ENCODE measurements at regions not wholly inside any gene's neighbourhood (a gene's known extent, or its start where the extent isn't known, plus 50 kb on each side); places are given as distances from the start of the nearest gene placed in this dataset.

DNA sequence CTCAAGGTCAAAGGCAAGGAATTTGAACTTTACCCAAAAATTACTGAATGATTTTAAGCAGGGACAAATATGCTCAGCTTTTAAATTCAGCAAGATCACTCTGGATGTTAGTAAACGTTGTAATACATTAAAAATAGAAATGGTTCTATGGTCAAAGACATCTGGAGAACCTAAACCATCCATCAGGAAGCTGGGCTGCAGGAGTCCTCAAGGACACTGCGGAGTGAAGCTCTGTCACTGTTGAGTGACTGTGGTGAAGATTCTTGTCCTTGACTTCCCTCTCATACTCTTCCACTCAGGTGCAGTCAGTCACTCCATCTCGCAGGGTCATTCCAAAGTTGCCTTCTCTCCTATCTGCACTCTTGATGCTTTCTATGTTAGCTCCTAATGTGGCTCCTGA, 450.7 kb downstream of the FOXO1 start:
- no peak for DNase-seq (ENCODE audit: low read depth in 2 of 2)

DNA sequence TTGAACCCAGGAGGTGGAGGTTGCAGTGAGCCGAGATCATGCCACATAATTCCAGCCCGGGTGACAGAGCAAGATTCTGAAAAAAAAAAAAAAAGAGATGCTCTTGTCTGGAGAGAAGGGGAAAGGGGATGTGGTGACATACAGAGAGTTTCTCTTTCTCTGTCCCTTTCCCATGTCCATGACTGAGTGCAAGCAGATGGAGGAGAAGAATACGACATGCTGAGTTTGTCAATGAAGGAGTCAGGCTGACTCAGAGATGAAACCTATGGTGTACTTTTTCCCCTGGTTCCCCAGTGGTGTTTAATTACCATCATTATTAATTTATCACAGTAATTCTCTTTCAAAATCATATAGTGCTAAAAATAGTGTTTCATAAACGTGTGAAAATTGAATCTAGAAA, 448.8 kb downstream of the FOXO1 start:
- no peak for DNase-seq (ENCODE audit: low read depth in 2 of 2)

DNA sequence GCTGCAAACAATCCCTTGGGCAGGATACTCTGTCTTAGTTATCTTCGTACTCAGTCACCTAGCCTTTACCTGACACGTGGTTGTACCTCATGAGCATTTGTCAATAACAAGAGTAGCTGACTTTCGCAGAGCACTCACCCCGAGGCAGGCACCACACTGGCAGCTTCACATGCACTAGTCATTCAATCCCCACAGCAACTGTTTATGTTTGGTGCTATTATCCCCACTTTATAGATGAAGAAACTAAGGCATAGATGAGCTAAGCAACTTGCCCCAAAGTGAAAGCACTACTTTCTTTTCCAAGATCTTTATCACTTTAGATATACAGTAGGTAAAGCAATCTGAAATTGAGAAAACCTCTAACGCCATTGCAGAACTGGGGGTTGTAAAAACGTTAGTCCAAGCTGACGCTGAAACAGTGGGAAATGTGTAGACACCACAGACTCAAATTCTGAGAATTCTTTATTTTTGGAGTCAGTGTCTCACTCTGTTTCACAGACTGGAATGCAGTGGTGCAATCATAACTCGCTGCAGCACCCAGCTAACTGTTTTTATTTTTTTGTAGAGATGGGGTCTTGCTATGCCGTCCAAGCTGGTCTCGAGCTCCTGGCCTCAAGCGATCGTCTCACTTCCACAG, 446.0 kb downstream of the FOXO1 start:
- DNase-seq (ENCODE audit: low read depth in 2 of 2) = peak in 1 of 2 donors; percentile 54

DNA sequence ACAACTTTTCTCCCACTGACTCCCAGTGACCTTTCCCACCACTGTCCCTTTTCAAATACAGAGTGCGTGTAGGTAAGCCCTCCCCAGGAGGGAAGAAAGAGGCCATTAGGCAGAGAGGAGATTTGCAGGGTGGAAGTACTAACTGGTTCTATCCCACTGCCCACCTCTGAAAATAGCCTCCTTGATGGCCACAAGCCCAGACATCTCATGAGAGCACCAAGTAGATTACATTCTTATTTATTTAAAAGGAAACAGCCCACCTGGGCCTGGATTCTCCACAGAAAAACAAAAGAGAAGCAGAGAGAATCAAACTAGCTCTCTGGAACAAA, 445.3 kb downstream of the FOXO1 start:
- no peak for DNase-seq (ENCODE audit: low read depth in 2 of 2)

DNA sequence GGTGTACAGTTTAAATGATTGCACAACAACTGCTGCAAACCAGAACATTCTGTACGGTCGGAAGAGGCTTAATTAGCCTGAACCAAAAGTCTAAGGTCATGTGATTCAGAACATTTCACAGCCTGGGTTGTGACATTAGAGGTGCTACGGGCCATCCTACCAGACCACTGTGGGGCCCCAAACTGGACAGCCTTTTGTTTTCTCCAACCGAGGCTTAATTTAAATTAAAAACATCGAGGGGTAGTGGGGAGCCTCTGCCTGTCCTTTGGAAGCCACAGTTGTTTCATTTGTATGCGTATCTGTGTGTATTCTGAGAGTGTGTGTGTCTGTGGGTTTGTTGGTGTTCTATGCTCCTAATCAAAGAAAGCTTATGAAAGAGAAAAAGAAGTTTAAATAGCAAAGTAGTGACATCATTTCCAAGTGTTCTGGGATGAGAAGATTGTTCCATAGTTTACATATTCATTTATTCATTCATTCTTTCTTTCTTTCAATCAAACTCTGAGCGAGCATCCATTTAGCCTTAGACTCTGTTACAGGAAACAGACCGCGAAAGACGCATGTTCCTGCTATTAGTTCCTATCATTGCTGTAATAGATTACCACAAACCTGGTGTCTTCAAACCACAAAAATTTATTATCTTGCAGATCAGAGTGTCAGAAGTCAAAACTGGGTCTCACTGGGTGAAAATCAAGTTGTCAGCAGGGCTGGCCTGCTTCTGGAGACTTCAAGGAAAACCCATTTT, 444.8 kb downstream of the FOXO1 start:
- no peak for DNase-seq (ENCODE audit: low read depth in 2 of 2)

DNA sequence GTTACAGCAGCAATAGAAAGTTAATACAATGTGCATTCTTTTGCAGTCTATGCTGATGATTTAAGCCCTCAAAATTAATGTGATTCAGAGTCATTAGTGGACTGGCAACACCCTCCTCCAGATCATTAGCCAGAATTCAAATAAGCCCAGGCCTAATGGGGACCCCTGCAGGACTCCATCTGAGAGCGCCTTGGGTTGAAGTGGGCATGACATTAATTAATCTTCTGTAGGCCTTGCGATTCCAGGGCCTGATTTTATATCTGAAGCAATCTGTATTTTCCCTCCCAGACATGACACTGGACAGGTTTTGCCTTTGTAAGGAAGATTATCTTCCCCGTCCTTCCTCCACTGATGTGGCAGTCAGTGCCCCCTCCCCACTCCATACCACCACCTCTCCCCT, 442.9 kb downstream of the FOXO1 start:
- no peak for DNase-seq (ENCODE audit: low read depth in 2 of 2)

DNA sequence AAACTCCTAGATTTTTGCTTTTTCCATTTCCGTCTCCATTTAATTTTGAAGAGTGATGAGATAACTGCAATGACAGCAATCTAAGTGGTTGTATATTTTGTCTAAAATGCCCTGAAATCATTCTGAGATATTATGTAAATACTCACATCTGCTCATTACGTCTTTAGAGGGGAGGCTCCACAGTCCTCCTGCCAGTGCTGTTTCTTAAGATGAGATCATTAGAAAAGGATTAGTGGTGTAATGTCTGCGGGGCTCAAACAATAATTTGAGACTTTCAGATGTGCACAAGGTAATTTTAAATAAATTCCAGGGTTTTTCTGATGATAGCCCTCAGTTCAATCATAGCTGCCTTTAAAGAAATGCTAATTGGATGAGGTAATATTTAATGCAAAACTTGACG, 437.9 kb downstream of the FOXO1 start:
- no peak for DNase-seq (ENCODE audit: low read depth in 2 of 2)

DNA sequence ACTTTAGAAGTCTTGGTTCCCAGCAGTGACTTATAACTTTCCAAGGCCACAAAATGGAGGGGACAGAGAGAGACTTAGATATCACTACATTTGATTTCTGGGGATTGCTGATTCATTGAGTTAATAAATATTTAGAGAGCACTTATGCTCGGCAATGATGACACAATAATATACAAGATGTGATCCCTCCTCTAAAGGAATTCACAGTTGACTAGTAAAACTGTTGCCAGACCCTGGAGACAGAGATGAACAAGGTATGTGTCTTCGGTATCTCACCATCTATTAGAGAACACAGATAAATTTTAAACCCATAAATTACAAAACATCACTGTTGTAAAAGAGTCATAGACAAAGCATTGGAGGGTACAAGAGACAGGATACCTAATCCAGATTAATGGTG, 437.5 kb downstream of the FOXO1 start:
- no peak for DNase-seq (ENCODE audit: low read depth in 2 of 2)

DNA sequence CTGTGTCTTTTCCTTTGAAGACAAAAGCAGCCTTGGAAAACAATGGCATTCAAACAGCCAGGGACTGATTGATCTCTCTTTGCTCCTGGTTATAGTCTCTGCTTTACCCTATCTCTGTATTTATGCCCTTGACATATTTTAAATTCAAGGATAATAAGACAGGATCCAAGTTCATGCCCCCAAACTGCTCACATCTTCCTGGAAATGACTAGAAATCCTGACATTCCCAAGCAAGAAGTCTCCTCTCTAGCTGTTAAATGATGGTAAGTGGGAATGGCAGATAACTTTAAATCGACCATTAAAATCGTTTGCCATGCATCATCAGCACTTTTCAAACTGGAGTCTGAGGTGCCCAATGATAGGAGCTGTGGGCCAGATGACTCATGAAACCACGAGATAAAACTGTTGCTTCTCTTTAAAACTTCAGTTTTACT, 435.6 kb downstream of the FOXO1 start:
- DNase-seq (ENCODE audit: low read depth in 2 of 2) = no peak

DNA sequence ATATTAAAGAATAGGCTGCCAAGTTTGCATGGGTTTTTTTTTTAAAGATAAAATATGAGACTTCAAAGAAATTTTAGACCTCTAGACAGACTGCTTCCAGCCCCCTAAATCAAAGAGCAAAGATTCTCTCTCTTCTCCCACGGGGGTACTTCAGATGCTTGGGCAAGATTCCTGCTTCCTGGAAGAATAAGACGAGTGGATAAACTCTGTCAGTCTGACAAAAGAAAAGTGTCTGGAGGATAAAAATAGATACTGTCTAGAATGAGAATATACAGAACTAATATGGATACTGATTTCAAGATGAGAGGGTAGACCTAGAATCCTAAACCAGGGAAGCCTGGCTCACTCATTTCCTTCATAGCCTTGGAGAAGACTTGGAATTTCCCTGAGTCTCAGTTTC, 435.1 kb downstream of the FOXO1 start:
- DNase-seq (ENCODE audit: low read depth in 2 of 2) = no peak

DNA sequence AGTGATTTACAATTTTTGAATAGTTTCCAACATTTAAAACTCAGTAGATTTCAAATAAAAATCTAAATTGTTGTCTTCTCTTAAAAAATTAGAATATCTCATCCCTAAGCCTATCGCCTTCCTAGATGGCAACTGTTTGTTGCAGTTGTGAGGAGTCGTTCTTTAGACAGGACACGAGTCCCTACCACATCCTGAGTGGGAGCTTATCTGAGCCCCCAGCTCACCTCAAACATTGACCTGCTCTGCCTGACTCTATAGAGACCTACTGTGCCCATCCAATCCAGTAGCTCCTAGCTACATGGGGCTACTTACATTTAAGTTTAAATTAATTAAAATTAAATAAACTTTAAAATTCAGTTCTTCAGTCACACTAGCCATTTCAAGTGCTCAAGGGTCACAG, 434.7 kb downstream of the FOXO1 start:
- no peak for DNase-seq (ENCODE audit: low read depth in 2 of 2)

DNA sequence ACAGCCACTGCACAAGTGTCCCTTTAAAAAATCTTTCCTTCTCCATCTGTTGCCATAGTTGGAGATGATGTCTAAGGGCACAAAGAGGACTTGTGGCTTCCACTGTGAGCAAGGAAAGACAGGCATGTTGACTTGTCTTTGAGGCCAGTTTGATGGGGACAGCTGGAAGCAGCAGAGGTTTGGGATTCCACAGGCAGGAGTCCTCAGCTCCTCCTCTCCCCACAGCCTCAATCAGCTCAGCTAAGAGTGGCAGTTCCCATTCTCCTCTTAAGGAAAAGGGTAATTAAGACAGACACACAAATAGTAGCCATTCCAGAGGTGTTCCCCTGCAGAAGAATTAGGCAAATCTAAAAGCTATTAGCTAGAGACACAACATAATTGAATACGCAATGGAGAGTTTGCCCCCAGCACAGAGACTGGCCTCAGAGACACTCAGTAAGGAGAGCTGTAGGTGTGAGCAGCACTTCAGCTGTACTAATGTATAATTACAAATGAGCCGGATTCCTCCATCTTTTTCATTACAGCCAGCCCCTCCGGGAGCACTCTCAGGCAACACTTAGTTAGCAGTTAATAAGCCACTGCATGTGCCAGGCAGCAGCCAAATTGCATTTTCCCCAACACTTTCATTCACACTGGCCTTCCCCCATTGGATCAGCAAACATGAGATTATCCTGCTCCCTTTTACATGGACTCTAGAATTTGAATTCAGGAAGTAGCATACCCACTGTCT, 434.0 kb downstream of the FOXO1 start:
- DNase-seq (ENCODE audit: low read depth in 2 of 2) = no peak

DNA sequence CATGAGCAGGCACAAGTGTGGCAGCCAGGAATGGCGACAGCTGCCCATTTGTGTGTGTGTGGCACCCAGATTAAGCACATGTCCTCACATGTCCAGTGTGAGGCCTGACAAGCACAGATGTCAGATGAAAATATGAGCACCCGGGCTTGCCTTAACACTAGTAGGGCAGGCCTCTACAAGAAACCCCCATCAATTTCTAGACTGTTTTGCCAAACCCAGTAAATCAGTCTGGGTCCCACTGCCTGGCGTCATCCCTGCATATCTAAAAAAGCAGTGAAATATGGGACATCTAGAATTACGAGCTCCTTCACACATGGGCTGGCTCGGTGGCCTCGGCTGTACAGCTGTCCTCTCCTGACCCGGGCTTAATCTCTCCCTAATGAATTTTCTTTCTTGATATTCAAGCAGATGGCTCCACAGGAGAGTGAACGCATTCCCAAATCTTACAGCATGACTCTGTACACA, 432.7 kb downstream of the FOXO1 start:
- DNase-seq (ENCODE audit: low read depth in 2 of 2) = no peak

DNA sequence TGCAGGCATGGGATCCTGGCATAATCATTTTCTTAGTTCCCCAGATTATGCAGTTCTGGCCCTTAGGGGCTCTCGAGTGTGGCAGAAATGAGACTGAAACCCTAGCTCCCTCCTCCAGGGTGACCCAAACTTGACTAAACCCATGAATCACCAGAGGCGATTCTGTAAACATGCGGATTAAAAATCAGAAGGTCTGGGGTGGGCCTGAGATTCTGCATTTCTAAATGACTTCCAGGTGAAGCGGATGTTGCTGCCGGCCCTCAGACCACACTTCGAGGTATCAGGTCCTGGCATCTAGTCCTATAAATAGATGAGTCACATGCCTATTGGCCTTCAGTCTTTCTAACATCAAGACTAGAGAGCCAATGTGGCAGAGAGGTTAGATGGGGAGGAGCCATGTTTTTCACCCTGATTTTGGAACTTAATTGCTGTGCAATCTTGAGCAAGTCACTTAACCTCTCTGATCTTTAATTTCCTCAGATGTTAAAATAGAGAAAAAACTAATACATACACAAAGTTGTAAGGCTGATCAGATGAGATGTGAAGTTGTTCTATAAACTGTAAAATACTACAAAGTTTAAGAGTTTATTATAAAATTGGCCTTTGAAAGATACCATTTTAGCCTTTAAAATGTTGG, 431.2 kb downstream of the FOXO1 start:
- no peak for DNase-seq (ENCODE audit: low read depth in 2 of 2)

DNA sequence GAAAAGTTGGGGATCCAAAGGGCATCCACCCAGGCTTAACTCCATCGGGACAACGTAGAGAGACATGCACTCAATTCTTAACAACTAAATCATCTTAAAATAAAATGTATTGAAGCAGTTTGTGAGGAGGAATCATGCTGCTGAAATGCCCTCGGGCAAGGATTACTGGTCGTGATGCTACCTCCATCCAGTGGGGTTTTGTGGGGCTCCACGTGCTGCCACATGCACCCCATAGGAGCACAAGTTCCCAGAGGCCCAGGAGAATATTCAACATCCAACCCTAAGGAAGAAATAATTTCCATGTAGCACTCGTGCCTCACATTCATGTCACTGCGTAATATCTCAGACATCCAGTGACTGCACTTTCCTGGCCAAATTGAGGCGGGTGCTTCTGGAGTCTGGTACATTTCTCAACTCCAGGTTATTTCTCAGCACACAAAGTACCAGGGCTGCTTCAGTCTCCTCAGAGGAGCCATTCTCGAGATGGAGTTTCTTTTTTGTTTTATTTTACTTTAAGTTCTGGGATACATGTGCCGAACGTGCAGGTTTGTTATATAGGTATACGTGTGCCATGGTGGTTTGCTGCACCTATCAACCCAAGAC, 429.8 kb downstream of the FOXO1 start:
- DNase-seq (ENCODE audit: low read depth in 2 of 2) = no peak

DNA sequence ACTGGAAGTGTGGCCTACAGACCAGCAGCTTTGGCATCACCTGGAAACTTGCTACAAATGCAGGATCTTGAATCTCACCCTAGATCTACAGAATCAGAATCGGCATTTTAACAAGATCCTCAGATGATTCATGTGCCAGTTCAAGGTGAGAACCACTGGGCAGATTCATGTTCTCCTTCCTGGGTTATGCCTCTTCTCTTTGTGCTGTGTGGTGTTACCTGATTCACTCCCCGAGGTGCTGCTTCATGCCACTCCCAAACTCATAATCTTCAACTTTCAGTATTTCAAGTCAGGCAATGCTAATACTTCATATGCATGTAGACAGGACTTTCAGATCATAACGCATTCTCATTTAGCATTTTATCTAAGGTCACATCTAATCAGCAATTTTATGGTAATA, 427.7 kb downstream of the FOXO1 start:
- DNase-seq (ENCODE audit: low read depth in 2 of 2) = no peak

DNA sequence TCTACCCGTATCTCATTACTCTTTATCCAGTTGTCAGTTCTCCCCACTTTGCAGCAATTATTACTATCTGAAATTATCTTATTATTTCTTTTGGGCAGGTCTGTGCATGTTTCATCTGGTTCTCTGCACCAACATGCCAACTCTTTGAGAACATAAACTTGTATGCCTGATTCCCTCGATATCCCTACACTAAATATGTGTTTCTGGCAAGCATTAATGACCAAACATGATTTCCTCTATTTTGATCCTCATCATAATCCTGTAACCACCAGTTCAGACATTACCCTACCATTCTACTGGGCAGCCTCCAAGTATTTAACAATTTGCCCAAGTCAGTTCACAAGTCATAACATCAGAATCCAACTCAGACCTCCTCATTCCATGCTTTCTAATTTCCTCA, 426.1 kb downstream of the FOXO1 start:
- DNase-seq (ENCODE audit: low read depth in 2 of 2) = no peak

DNA sequence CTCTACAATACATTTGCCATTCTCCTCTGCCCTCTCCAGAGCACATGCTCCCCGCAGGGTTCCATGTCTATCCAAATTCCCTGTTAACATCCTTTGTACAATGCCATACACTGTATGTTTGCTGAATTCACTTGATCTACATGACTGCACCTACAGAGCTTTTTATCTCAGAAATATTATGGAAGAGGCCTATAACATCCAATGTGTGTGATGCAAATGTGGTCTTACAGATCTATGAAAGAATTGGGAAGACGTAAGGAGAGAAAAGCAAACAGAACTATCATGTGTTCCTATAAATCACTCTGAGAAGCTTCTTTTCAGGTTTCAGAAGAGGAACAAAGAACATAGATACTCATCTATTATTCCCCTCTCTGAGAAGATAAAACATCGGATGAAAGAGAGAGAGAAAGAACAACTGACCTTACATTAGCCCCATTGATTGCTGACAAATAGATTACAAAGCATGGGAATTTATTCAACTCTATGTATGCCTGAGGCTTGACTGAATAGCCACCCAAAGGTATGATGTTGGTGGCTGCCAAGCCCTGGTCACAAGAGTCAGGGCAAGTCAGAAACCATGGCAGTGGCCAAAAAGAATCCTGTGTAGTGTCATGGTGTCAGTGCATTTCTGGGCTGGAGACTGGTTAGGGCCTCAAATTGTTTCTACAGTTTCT, 425.2 kb downstream of the FOXO1 start:
- no peak for DNase-seq (ENCODE audit: low read depth in 2 of 2)

DNA sequence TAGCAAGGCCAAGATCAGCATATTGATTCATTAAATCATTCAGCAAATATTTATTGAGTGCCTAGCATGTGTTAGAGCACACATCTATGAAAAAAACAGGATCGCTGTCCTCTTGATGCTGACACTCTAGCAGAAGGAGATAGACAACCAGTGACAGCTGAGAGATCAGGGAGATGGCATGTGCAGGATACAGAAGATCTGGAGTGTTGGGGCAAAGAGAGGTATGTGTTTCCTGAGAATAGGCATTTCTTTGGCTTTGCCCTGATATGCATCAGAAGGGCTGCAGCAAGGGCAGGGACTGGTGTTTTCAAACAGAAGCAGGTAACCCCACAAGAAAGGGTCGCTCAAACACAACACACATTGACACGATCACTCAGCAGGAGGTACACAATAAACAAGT, 423.4 kb downstream of the FOXO1 start:
- no peak for DNase-seq (ENCODE audit: low read depth in 2 of 2)

DNA sequence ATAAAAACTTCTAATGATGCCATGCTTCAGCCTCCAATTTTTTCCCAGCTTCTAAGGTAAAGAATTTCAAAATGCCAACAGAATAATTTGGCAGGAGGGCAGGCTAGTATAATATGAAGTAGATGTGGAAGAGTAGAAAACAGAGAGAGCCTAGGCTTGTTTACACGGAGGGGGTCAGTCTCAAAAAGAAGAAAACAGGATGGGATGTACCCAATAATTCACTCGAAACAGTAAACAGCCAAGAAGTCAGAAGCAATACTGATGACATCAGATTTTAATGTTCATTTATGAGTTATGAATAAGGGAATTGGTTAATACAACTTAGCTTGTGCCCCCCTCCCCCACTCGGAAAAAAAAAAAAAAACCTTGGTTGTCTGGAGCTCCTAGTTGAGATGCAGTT, 422.5 kb downstream of the FOXO1 start:
- no peak for DNase-seq (ENCODE audit: low read depth in 2 of 2)

DNA sequence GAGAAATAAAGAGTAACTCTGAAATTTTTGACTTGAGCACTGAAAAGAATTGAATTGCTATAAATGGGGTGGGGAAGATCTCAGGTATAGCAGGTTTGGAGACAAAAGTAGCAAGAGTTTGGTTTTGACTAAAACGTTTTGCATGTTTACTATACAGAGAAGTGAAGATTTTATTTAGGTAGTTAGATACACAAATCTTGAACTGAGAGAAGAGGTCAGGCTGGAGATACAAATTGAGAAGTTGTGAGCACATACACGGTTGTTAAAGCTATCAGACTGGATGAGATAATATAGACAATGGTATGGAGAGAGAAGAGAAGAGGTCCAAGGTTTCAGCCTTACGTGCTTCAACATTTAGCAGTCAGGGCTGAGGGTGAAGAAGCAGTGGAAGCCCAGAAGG, 420.9 kb downstream of the FOXO1 start:
- DNase-seq (ENCODE audit: low read depth in 2 of 2) = no peak

DNA sequence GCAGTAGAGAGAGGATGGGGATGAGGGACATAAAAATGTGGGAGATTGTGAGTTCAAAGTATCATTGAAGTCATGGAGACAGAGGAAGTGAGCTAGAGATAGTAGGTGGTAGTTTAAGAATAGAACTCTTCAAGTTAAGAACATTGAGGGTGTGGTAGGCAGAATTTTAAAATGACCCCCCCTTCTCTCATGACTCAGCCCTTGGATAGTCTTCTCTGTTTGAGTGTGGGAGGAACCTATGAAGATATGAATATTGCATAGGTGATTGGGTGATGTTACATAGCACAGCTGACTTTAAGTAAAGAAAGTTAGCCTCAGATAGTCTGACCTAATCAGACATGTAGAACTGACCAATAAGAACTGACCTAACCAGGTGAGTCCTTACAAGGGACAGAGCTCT, 418.6 kb downstream of the FOXO1 start:
- no peak for DNase-seq (ENCODE audit: low read depth in 2 of 2)
